HG02981 (cell line): ENCODE measurements at regions not wholly inside any gene's neighbourhood (a gene's known extent, or its start where the extent isn't known, plus 50 kb on each side); places are given as distances from the start of the nearest gene placed in this dataset.

Experiments
- ATAC-seq: cut with Tn5 transposase; IDR thresholded peaks from one replicate; pipeline ENCODE4 v1.9.1; 2021; ENCODE audit warnings: mild to moderate bottlenecking, moderate library complexity; ENCODE audit not compliant: unreplicated experiment

- no peak for ATAC-seq
Measured at GRCh38 chr2:3101016-3101942, 276.3 kb downstream of the EIPR1 start.

- ATAC-seq: no peak
Measured at GRCh38 chr2:3100386-3100785, 277.2 kb downstream of the EIPR1 start.

GRCh38 chr2:3099860-3100234 lies 277.8 kb downstream of the EIPR1 start:
- ATAC-seq: no peak

GRCh38 chr2:3099145-3099859 lies 278.3 kb downstream of the EIPR1 start:
- ATAC-seq: no peak

- no peak for ATAC-seq
Measured at GRCh38 chr2:3098231-3098630, 279.4 kb downstream of the EIPR1 start.

- no peak for ATAC-seq
Measured at GRCh38 chr2:3097804-3098203, 279.8 kb downstream of the EIPR1 start.

- ATAC-seq: no peak
Measured at GRCh38 chr2:3094999-3095958, 282.3 kb downstream of the EIPR1 start.

- no peak for ATAC-seq
Measured at GRCh38 chr2:3094318-3094717, 283.3 kb downstream of the EIPR1 start.

- ATAC-seq: no peak
Measured at GRCh38 chr2:3091696-3092095, 285.9 kb downstream of the EIPR1 start.

- ATAC-seq: no peak
Measured at GRCh38 chr2:3082705-3083104, 294.9 kb downstream of the EIPR1 start.

GRCh38 chr2:3079959-3080948 lies 297.4 kb downstream of the EIPR1 start:
- ATAC-seq: no peak

- ATAC-seq: no peak
Measured at GRCh38 chr2:3079466-3079865, 298.2 kb downstream of the EIPR1 start.

GRCh38 chr2:3078684-3079083 lies 298.9 kb downstream of the EIPR1 start:
- ATAC-seq: no peak

- no peak for ATAC-seq
Measured at GRCh38 chr2:3076848-3077642, 300.6 kb downstream of the EIPR1 start.

- ATAC-seq: no peak
Measured at GRCh38 chr2:3075991-3076340, 301.7 kb downstream of the EIPR1 start.

- ATAC-seq: no peak
Measured at GRCh38 chr2:3075316-3075990, 302.2 kb downstream of the EIPR1 start.

GRCh38 chr2:3073704-3074103 lies 303.9 kb downstream of the EIPR1 start:
- no peak for ATAC-seq

GRCh38 chr2:3073041-3073595 lies 304.5 kb downstream of the EIPR1 start:
- ATAC-seq: no peak
